Thoracic aorta (tissue), 2 donors: ENCODE measurements at regions not wholly inside any gene's neighbourhood (a gene's known extent, or its start where the extent isn't known, plus 50 kb on each side); places are given as distances from the start of the nearest gene placed in this dataset.

Experiments
- ATAC-seq: fragments of 150-250 bp; one replicate; pipeline ENCODE4 v1.8.0; 2017; ENCODE audit warnings: low read depth; ENCODE audit not compliant: insufficient number of reproducible peaks, low FRiP score
- DNase-seq: peaks from one replicate; pipeline ENCODE4 v3.0.0-alpha.2; 2020; ENCODE audit warnings: low spot score
- H3K27ac ChIP-seq, 2 donors: fragments of 200-600 bp; sonication (generic); 1 replicate in 1 of 2; 2 replicates in 1 of 2; pipeline ENCODE4 v1.5.1; 2016; ENCODE audit warnings: mild to moderate bottlenecking in 2 of 2, moderate library complexity in 2 of 2
- H3K27me3 ChIP-seq: fragments of 200-600 bp; sonication (generic); replicated peaks from 2 replicates; pipeline ENCODE4 v1.6.0; 2016; ENCODE audit warnings: mild to moderate bottlenecking; ENCODE audit not compliant: insufficient read depth
- H3K36me3 ChIP-seq: fragments of 200-600 bp; sonication (generic); one replicate; pipeline ENCODE4 v1.5.1; 2016
- H3K4me1 ChIP-seq, 2 donors: fragments of 200-600 bp; sonication (generic); 1 replicate in 1 of 2; 2 replicates in 1 of 2; pipeline versions ENCODE4 v1.5.1 to v1.6.0; 2016; ENCODE audit warnings: low read depth in 2 of 2, mild to moderate bottlenecking in 1 of 2; ENCODE audit not compliant: control insufficient read depth in 1 of 2
- H3K4me3 ChIP-seq: fragments of 200-600 bp; sonication (generic); 2 replicates; pipeline ENCODE4 v1.5.1; 2016; ENCODE audit warnings: mild to moderate bottlenecking
- H3K9me3 ChIP-seq: fragments of 200-600 bp; sonication (generic); 2 replicates; pipeline ENCODE4 v1.5.1; 2016
- TF ChIP-seq, protein P1 (sequence below): fragments of 200-600 bp; sonication (generic); IDR thresholded peaks from one replicate; pipeline ENCODE4 v1.5.1; 2019; ENCODE audit warnings: antibody characterized with exemption

- Histone ChIP-seq H3K27me3 (no peaks in the 10 kb centered on the region), H3K4me1 (peaks cover 0 to 6% of the 10 kb centered on the region in 2 donors), H3K36me3 (no peaks in the 10 kb centered on the region), H3K9me3 (no peaks in the 10 kb centered on the region), H3K4me3 (no peak overlapping the region), H3K27ac (no peak overlapping the region)
- TF ChIP-seq, protein P1, sequence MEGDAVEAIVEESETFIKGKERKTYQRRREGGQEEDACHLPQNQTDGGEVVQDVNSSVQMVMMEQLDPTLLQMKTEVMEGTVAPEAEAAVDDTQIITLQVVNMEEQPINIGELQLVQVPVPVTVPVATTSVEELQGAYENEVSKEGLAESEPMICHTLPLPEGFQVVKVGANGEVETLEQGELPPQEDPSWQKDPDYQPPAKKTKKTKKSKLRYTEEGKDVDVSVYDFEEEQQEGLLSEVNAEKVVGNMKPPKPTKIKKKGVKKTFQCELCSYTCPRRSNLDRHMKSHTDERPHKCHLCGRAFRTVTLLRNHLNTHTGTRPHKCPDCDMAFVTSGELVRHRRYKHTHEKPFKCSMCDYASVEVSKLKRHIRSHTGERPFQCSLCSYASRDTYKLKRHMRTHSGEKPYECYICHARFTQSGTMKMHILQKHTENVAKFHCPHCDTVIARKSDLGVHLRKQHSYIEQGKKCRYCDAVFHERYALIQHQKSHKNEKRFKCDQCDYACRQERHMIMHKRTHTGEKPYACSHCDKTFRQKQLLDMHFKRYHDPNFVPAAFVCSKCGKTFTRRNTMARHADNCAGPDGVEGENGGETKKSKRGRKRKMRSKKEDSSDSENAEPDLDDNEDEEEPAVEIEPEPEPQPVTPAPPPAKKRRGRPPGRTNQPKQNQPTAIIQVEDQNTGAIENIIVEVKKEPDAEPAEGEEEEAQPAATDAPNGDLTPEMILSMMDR = no peak
- ATAC-seq (no peak), DNase-seq (no peak)
These were observed 593.1 kb upstream of the GJE1 start for GRCh38 chr6:141539617-141540016.

GRCh38 chr6:141532211-141532610 is 600.5 kb upstream of the GJE1 start:
- no peaks in the 10 kb centered on the region for H3K4me1 ChIP-seq
- H3K9me3 ChIP-seq = no peaks in the 10 kb centered on the region
- H3K4me3 ChIP-seq = no peak overlapping the region
- TF ChIP-seq, protein P1 = no peak
- H3K27me3 ChIP-seq = no peaks in the 10 kb centered on the region
- H3K27ac ChIP-seq = no peak overlapping the region
- H3K36me3 ChIP-seq = no peaks in the 10 kb centered on the region
- DNase-seq = no peak
- no peak for ATAC-seq

DNA sequence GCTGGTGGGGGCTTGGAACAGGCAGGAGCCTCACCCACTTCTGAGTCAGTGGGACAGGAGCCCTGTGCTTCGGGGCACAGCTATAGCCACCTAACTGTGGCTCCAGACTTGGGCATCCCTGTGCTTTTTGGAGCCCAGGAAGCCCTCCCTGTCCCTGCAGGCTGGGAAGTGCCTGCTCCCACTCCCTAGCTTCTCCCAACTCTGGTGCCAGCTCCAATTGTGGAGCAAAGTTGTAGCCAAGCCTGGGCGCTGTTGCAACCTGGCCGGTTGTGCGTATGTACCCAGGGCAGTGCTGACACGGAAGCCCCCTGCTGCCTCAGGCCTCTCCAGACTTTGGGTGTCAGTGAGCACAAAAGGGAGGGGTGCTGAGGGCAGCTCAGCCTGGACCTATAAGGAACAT is 601.7 kb upstream of the GJE1 start:
- Histone ChIP-seq H3K27ac (no peak overlapping the region), H3K4me3 (no peak overlapping the region), H3K9me3 (no peaks in the 10 kb centered on the region), H3K36me3 (no peaks in the 10 kb centered on the region), H3K4me1 (no peaks in the 10 kb centered on the region), H3K27me3 (no peaks in the 10 kb centered on the region)
- TF ChIP-seq, protein P1 = no peak
- no peak for ATAC-seq
- DNase-seq = no peak

DNA sequence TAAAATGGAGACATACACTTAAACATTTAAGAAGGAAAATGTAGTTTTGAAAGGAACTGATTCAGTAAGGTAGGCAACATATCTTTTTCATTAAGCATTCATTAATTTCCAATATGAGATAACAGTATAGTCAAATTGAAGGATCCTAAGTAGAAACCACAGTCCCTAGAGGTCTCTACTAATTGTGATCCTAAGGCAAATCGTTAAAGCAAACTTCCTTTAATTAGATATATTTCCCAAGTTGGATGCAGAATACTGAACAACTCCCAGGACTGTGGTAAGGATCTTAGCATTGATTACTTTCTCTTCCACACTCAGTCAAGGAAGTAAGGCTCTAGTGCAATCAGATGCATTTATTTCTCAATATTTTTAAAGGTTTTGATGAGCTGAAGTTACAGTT is 604.1 kb upstream of the GJE1 start:
- no peaks in the 10 kb centered on the region for H3K27me3 ChIP-seq
- H3K4me1 ChIP-seq = no peaks in the 10 kb centered on the region
- no peak for ATAC-seq
- no peaks in the 10 kb centered on the region for H3K9me3 ChIP-seq
- no peaks in the 10 kb centered on the region for H3K36me3 ChIP-seq
- DNase-seq = no peak
- H3K27ac ChIP-seq = no peak overlapping the region
- H3K4me3 ChIP-seq = no peak overlapping the region
- TF ChIP-seq, protein P1 = no peak

DNA sequence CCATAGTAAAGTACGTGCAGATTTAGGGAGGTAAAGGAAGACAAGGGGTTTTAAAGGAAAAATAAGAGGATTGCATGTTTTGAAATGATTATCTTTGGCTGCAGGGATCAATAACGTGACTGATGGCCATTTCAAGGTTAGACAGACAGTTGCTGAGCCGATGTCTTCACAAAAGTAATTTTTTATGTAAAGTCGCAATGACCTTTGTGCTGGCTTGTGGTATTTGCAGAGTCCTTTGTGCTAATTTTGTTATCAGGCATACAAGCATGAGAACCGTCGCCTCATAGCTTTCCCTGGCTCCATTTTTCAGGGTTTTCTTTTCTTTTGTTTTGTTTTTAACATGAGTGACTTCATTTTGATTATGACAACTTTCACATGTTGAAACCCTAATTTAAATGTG is 605.7 kb upstream of the GJE1 start:
- no peak overlapping the region for H3K27ac ChIP-seq
- no peak for DNase-seq
- no peak for ATAC-seq
- no peaks in the 10 kb centered on the region for H3K9me3 ChIP-seq
- no peaks in the 10 kb centered on the region for H3K36me3 ChIP-seq
- TF ChIP-seq, protein P1 = no peak
- no peak overlapping the region for H3K4me3 ChIP-seq
- no peaks in the 10 kb centered on the region for H3K27me3 ChIP-seq
- H3K4me1 ChIP-seq = no peaks in the 10 kb centered on the region
